ENCODE measurements at regions not wholly inside any gene's neighbourhood (a gene's known extent, or its start where the extent isn't known, plus 50 kb on each side); places are given as distances from the start of the nearest gene placed in this dataset.

GRCh38 chr20:4299216-4299615 lies 50.1 kb upstream of the ADRA1D start:
- intact Hi-C loops (cut with DNase I): no loop called here
- DNase-seq: no peak

Data from head of caudate nucleus (tissue), 42 donors.